Fibroblast of villous mesenchyme (primary cell): ENCODE measurements at regions not wholly inside any gene's neighbourhood (a gene's known extent, or its start where the extent isn't known, plus 50 kb on each side); places are given as distances from the start of the nearest gene placed in this dataset.
"Not testable (repeated sequence)": the region's sequence is repeated elsewhere in the genome, so short reads cannot be mapped to it uniquely, and the experiment has no call there.

ENCODE experiments used
- DNase-seq: peaks from one replicate; pipeline ENCODE4 v3.0.0-alpha.2; 2010; ENCODE audit warnings: low read depth
- H3K4me3 ChIP-seq: 2 replicates; pipeline ENCODE4 v1.5.1; 2011; ENCODE audit warnings: low read depth, mild to moderate bottlenecking, low read length
- TF ChIP-seq, protein P1 (sequence below): IDR thresholded peaks from 2 replicates; pipeline ENCODE4 v1.5.1; 2012; ENCODE audit warnings: low read depth, mild to moderate bottlenecking, low read length; ENCODE audit not compliant: insufficient read depth

DNA sequence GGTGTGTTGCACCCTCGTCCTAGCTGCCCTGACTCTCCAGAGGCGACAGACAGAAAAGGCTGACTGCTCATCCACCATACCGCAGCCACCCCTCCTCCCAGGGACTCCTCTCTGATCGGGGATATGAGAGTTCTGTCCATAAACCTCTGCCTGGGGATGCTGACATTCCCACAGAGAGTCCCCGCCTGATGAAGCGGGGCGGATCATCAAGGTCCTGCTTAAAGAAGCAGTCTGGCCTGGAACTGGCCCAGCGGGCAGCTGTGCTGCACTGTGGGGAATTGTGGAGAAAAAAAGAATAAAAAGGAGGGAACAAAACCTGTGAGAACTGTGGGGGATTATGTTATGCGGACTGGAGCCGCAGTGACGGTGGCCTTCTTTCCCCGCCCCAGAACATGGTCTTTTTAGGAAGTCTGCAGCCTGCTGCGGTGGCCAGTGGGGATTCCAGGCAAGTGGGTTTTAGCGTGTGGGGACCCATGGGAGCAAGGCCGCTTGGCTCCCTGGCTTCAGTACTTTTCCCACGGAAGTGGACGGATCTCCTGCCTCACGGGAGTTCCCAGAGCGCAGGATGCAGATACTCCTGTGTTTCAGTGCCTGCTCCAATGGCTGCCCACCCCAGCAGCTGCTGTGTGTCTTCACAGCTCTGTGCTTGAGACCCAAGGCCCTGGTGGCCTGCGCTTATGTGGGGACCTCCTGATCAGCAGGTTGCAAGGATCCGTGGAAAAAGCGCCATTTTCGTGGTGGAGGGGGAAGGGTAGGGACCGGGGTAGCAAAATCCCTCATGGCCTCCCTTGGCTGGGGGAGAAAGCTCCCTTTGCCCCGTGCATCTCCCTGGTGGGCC, 1456.2 kb upstream of the SLC10A2 start:
- DNase-seq: no peak
- TF ChIP-seq, protein P1, sequence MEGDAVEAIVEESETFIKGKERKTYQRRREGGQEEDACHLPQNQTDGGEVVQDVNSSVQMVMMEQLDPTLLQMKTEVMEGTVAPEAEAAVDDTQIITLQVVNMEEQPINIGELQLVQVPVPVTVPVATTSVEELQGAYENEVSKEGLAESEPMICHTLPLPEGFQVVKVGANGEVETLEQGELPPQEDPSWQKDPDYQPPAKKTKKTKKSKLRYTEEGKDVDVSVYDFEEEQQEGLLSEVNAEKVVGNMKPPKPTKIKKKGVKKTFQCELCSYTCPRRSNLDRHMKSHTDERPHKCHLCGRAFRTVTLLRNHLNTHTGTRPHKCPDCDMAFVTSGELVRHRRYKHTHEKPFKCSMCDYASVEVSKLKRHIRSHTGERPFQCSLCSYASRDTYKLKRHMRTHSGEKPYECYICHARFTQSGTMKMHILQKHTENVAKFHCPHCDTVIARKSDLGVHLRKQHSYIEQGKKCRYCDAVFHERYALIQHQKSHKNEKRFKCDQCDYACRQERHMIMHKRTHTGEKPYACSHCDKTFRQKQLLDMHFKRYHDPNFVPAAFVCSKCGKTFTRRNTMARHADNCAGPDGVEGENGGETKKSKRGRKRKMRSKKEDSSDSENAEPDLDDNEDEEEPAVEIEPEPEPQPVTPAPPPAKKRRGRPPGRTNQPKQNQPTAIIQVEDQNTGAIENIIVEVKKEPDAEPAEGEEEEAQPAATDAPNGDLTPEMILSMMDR: no peak
- H3K4me3 ChIP-seq: no peak overlapping the region

DNA sequence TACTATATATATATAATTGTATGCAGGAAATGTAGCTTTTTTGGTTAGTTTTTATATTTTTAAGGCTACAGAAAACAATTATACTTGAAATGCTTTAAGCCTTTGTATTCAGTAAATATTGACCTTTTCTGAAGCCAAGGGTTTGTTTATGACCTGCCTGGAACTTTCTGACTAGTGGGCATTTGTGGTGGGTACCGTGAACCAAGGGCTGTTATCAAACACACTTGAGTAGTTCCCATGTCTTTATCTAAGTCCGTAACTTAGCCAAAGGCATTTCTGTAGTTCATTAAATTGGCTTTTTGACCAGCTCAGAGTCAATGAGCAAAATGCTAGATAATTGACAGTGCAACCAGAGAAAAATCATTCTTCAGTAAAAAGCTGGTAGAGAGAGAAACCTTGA, 1444.2 kb upstream of the SLC10A2 start:
- no peak overlapping the region for H3K4me3 ChIP-seq
- TF ChIP-seq, protein P1: no peak
- no peak for DNase-seq

DNA sequence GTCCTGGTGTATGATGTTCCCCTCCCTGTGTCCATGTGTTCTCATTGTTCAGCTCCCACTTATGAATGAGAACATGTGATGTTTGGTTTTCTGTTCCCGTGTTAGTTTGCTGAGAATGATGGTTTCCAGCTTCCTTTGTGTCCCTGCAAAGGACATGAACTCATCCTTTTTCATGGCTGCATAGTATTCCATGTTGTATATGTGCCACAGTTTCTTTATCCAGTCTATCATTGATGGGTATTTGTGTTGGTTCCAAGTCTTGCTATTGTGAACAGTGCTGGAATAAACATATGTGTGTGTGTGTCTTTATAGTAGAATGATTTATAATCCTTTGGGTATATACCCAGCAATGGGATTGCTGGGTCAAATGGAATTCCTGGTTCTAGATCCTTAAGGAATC, 1427.3 kb upstream of the SLC10A2 start:
- not testable (repeated sequence) for DNase-seq, H3K4me3 ChIP-seq

DNA sequence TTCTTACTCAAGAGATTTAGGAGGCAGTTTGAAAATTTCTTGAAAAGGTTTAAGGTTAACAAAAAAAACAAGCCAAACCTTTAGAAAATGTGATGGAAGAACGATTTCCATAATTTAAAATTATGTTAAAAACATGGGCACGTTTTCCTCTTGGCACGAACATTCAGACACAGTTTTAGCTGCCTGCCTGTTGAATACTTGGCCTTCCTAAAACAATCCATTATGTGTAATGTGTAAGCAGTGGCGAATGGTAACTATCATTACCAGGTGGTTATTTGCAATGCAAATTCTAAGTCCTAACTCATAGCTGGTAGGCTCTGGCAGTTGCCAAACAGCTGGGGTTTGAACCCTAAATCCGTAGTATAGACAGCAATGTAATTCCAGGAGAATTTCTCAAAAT, 1425.7 kb upstream of the SLC10A2 start:
- TF ChIP-seq, protein P1: no peak
- no peak overlapping the region for H3K4me3 ChIP-seq
- no peak for DNase-seq

DNA sequence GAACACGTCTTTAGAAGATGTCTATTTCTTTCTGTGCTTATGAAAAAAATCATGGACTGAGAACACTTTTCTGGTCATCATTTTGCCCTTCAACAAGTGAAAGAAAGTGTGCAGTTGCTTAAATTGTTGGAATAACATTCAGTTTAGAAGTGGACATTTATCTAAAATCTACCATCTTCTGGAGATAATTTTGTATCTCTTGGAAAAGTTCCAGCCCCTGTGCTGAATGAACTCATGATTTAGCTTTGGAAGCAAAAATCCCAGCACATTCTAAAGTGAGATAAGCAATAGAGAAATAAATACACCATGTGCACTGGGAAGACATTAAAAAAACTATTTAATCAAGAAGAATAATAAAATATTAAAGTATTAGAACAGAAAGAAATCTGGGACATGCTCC, 1420.8 kb upstream of the SLC10A2 start:
- TF ChIP-seq, protein P1: no peak
- no peak for DNase-seq
- H3K4me3 ChIP-seq: no peak overlapping the region

DNA sequence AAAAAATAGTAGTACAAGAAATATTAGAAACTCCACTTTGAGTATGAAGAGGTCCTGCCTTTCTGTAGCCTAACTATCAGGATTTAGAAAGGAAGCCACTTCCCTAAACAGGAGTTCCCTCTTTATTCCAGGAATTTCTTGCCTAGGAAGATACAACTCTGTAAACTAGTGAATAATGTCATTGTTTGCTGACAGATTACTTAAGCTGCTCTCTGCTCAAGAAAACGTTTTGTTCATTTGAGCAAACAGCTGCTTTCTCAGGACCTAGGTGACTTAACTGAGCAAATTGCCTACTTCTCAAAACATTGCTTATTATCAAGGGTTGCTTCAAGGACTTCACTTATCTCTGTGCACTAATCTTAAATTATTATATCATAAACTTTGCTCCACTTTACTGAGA, 1419.4 kb upstream of the SLC10A2 start:
- TF ChIP-seq, protein P1: no peak
- no peak for DNase-seq
- no peak overlapping the region for H3K4me3 ChIP-seq

DNA sequence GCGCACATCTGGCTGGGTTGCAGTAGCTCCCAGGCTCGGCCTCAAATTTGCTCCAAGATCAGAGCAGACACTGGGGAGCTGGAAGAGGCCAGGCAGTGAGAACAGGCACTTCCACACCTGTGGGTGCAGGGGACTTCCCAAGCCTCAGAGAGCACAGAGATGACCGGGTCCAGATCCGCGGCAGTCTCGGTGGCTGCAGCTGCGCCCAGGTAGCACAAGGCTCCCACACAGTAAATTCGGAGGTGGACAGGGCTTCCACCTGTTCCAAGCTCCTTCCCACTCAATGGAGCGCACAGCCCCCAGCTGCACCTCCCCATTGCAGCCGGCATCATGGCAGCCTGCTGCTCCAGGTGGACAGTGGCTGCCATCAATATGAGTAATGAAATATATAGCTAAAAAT, 1417.4 kb upstream of the SLC10A2 start:
- TF ChIP-seq, protein P1: no peak
- no peak for DNase-seq

More for the DNA sequence above, 1417.4 kb upstream of the SLC10A2 start:
- no peak overlapping the region for H3K4me3 ChIP-seq
